NCI-H82 (cell line): ENCODE measurements at regions not wholly inside any gene's neighbourhood (a gene's known extent, or its start where the extent isn't known, plus 50 kb on each side); places are given as distances from the start of the nearest gene placed in this dataset.
A peak's percentile ranks its signal among the peaks of the same experiment; 100 is the strongest.
"Not testable (repeated sequence)": the region's sequence is repeated elsewhere in the genome, so short reads cannot be mapped to it uniquely, and the experiment has no call there.

Source experiments
- DNase-seq: peaks from one replicate; lab custom pipeline; 2025; lab: John Stamatoyannopoulos, UW

DNA sequence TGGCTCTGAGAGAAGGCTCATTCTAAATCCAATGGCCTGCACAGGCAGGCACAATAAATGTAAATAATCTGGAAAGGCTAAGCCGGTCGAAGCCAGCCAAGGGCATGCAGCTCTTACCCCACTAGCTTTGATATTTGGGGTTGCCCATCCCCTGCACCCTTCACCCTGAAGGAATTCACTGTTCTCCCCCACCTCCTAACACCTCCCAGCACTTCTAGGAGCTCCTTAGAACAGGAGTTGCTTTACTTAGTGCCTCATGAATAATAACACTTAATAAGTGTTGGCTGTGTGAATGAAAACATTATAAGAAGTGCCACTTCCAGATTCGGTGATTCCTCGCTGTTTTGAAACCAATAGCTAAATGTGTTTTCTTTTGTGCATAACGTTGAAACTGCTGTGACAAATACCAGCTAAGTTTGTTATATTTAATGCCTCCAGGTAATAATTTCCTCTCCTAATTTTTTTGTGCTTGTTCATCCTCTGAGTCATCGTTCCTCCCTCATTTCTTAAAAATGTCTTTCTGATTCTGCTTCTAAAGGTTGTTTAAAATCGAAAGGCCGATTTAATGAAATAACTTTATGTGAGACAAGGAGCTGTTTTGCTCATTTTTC lies 458.8 kb downstream of the METTL4 start:
- DNase-seq: no peak

- DNase-seq: no peak
These were observed 457.0 kb downstream of the METTL4 start for GRCh38 chr18:2114289-2114688.

- DNase-seq: no peak
These were observed 456.5 kb downstream of the METTL4 start for GRCh38 chr18:2114765-2115164.

DNA sequence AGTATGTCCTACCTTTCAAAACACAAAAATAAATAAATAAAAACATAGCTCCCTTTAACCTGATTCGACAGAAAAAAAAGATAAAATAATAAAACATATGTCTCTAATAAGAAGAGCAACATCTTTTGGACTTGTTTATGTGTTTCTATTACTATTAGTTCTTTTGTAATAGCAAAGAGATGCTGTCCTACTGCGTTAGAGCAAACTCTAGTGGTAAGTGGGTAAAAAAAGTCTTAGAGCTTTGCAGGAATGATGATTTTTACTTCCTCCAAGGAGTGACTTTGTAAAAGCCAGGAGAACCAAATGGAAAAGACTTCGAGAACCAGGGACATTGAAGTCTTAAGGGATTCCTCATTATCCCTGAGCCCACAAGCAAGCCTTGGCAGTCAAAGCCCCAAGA lies 450.1 kb downstream of the METTL4 start:
- DNase-seq: no peak

- no peak for DNase-seq
These were observed 448.2 kb downstream of the METTL4 start for GRCh38 chr18:2123077-2123476.

DNA sequence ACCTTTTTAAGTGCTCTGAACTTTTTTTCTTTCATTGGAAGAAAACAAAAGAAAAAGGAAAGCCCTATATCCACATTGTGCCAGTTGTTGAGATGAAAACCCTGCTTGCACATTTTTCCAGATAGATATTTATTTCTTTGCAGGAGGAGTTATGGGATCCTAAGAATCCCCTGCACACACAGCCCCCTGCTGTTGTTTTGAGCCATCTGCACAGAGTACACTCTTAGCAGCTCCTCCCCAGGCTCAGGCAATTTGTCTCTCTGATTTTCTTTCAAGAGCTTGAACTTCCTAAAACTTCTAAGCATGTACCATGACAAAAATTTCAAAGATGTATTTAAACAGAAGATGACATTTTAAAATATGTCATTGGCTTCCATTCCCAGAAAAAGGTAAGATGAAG lies 436.9 kb downstream of the METTL4 start:
- peak; percentile 47 for DNase-seq

- no peak for DNase-seq
These were observed 436.0 kb downstream of the METTL4 start for GRCh38 chr18:2135309-2135708.

DNA sequence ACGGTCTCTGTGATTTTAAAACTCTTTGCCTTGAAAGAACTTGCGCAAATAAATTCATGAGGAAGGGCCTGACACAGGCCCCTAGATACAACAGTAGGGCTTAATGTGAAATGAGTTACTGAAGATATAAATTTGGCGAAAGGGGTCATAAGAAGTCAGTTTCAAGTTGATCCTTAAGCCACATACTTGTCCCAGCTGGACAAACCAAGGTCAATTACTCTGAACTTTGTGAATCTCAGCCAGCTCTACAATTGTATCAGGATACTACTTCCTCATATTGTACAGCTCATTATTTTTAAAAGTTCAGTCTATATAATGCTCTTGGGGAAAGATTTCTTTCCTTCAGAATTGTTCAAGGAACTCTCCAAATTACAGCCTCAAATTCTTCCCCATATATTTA lies 432.8 kb downstream of the METTL4 start:
- DNase-seq: no peak

DNA sequence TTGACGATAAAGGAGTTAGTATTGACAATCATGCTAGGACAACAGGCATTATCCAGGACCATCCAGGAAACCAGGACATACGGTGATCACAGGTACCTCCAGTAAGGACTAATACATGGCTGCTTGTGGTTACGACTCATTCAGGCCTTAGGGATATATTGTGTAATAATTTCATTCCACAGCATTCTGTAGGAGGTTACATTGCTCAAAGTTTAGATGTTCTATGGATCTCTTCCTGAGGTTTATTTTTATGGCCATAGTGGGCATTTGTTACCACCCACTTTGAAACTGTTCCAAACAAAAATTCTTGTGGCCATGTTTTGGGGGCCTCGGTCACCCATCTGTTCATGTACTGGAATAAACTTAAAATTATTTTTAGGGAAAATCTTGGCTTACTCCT lies 431.6 kb downstream of the METTL4 start:
- no peak for DNase-seq

DNA sequence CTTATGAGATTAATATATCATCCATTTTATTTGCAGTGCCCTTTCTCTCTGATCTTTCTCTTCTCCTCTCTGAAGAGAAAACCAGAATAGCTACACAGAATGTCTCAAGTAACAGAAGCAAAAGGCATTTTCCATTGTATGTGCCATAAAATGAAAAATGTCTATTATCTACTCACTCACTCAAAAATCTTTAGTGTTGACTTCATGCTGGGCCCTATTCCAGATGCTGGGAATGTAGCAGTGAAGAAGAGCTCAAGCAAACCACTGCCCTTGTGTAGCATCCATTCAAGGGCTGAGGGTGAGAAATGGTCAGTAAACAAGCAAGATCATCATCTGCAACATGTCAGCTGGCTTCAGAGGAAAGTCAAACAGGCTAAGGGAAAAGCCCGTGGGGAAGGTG lies 427.7 kb downstream of the METTL4 start:
- no peak for DNase-seq

GRCh38 chr18:2144811-2145210 lies 426.5 kb downstream of the METTL4 start:
- no peak for DNase-seq

DNA sequence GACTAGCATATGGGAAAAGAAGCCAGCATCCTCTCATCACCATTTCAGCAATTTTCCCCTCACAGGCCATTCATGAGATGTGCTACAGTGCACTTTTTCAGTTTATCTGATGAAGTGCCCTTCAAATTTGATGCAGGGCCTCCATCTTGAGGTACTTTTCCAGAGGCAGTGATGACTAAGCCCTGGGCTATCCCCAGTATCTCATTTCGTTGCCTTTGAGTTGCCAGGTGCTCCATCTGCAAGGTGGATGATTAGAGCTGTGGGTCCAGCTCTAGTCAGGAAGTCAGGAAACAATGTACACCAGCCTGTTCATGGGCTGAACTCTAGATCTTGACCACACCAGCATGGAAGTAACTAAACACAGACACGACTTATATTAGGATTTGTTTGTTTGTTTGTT lies 425.2 kb downstream of the METTL4 start:
- DNase-seq: no peak

DNA sequence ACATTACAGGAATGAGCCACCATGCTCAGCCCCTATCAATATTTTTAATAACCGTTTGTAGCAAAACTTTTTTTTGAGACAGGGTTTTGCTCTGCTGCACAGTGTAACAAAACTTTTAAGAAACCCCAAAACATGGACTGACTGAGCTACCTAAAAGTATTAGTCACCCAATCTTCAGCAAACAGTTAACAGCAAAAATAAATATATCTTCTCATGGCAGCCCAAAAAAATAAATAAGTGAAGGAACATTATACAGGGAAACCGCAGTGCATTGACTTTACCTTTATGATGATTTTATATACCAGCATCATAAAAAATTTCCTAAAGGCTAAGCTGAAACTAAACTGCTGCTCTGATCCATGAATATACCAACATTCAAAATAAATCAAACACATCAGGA lies 424.6 kb downstream of the METTL4 start:
- DNase-seq: no peak

DNA sequence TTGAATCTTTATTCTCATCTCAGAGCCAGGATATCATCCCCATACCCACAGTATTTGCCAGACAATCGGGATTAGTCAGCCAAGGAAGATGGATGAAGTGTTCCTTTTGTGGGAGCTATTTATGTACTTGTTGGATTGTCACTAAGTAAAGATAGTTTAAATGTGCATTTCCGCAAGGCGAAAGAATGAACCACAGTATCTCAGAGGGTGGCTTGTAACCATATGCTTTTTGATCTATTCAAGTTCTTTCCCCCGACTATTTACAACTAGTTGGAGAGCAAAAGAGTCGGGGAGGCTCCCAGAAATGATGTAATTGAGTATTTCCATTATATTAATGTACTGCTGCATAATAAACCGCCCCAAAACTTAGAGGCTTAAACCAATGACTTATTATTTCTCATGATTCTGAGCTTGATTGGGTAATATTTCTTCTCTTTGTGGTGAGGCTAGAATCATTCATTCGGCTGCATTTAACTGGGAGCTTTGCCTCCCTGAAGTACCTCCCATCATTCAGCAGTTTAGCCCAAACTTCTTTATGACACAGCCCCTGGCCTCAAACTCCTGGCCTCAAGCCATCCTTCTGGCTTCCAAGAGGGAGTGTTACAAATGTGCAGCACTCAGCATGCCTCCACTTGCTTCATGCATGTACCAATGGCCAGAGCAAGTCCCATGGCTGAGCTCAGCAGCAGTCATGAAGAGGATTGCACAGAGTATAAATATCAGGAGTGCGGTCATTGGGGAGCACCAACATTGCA lies 423.7 kb downstream of the METTL4 start:
- no peak for DNase-seq

DNA sequence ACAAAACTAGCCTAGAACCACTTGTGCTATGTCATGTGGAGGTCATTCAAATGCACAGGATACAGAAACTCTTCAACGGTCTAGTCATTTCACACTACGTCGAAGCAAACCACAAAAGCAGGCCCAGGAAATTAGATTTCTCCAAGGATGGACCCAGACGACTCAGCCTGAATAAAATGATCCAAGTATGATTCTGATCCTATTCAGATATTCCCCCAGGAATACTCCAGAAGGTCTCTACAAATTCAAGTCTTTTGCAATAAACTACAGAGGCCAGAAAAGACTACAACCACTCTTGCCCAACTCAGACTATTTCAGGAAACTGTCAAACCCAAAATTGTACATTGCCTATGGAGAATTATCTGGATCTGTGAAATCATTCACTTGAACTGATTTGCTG lies 422.5 kb downstream of the METTL4 start:
- no peak for DNase-seq

GRCh38 chr18:2150566-2150965 lies 420.7 kb downstream of the METTL4 start:
- no peak for DNase-seq

DNA sequence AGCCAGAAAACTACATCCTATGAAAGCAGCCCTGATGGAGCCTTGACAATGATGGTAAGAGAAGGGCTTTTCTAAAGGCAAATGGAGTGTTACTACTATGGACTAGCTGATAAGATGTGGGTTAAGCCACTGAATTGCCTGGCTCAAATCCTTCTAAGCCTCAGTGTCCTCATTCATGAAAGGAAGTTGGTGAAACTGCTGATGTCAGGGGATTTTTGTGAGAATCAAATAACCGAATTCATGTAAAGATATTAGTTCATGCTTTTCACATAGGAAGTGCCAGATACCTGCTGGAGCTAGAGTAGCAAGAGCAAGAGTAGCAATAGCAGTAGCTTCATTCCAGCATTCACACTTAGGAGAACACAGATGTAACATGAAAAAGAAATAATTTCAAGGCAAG lies 417.0 kb downstream of the METTL4 start:
- DNase-seq: no peak

- DNase-seq: no peak
These were observed 406.4 kb downstream of the METTL4 start for GRCh38 chr18:2164644-2165550.

GRCh38 chr18:2166876-2167275 lies 404.4 kb downstream of the METTL4 start:
- not testable (repeated sequence) for DNase-seq

GRCh38 chr18:2168022-2168421 lies 403.3 kb downstream of the METTL4 start:
- no peak for DNase-seq

DNA sequence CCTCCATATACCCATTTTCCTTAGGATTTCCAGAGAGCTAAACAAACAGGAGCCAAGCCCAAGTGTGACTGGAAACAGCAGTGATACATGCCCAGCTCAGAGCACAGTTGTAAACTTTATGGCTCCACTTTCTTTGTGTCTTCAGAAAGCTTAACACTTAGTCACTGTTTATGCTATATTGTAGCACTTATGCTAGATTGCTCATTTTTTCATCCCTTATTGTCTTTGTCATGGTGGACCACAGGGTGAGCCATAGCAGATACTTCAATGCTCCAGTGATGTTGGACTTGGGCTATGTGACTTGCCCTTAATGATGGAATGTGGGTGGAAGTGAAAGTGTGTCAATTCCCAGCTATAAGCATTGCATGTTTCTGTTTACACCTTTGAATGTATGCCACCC lies 401.6 kb downstream of the METTL4 start:
- DNase-seq: no peak

DNA sequence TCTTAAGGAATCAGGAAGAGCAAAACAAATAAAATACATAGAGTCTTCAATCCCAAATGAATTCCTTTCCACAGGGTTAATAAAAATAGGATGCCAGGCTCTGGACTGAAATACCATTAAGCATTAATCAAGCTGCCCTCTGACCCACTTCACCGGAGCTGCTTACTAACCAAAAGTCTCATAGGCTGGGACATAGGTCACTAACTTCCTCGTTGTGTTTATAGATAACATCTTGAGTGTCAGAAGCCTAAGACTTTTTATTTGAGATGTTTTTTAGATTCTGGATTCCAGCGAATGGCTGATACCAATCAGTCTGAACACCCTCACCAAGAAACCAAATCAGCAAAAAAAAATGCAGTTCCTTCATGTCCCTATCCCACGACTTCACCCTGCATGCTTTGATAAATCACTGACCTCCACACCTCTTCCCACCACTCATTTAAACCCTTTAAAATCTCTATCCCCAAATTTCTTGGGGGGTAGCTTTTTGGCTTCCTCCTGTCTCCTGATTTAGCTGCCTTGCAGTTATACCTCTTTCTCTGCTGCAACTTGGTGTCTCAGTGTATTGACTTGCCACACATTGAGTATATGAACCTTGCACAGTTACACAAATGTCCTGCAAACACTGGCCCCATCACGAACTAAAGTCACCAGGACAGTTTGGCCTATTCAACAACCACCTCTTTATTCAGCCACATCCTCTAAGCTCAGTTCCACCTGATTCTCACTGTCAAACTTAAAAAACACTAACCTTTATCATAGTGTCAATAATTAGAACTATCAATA lies 399.3 kb downstream of the METTL4 start:
- DNase-seq: no peak
